ENCODE measurements at regions not wholly inside any gene's neighbourhood (a gene's known extent, or its start where the extent isn't known, plus 50 kb on each side); places are given as distances from the start of the nearest gene placed in this dataset.
A peak's percentile ranks its signal among the peaks of the same experiment; 100 is the strongest.

GRCh38 chr5:108681079-108681921, 66.4 kb upstream of the FER start:
- no peaks in the 10 kb centered on the region for H3K36me3 ChIP-seq (replicated peaks)
- H3K27ac ChIP-seq = no peak overlapping the region
- in situ Hi-C loops (cut with HindIII; ENCODE audit: low pct_ligation_motif_present, low sequenced_read_pairs) = no loop called here
- TF ChIP-seq CTCF (IDR thresholded peaks at IDR 0.05; ENCODE audit: low read depth, low read length, missing control alignments) = peak; percentile 83
- no peaks in the 10 kb centered on the region for H3K27me3 ChIP-seq (replicated peaks)
- peak; percentile 71 for DNase-seq
- H3K4me3 ChIP-seq (ENCODE audit: low read depth, low read length) = no peak overlapping the region

GRCh38 chr5:108678091-108678490, 69.6 kb upstream of the FER start:
- H3K36me3 ChIP-seq (replicated peaks) = no peaks in the 10 kb centered on the region
- H3K4me3 ChIP-seq (ENCODE audit: low read depth, low read length) = no peak overlapping the region
- H3K27ac ChIP-seq = no peak overlapping the region
- DNase-seq = no peak
- in situ Hi-C loops (cut with HindIII; ENCODE audit: low pct_ligation_motif_present, low sequenced_read_pairs) = no loop called here
- H3K27me3 ChIP-seq (replicated peaks) = no peaks in the 10 kb centered on the region
- no peak for TF ChIP-seq CTCF (IDR thresholded peaks at IDR 0.05; ENCODE audit: low read depth, low read length, missing control alignments)

GRCh38 chr5:108675736-108676135, 72.0 kb upstream of the FER start:
- H3K27ac ChIP-seq = no peak overlapping the region
- TF ChIP-seq CTCF (IDR thresholded peaks at IDR 0.05; ENCODE audit: low read depth, low read length, missing control alignments) = no peak
- no peaks in the 10 kb centered on the region for H3K36me3 ChIP-seq (replicated peaks)
- no peak for DNase-seq
- H3K27me3 ChIP-seq (replicated peaks) = no peaks in the 10 kb centered on the region
- in situ Hi-C loops (cut with HindIII; ENCODE audit: low pct_ligation_motif_present, low sequenced_read_pairs) = no loop called here
- no peak overlapping the region for H3K4me3 ChIP-seq (ENCODE audit: low read depth, low read length)

- in situ Hi-C loops (cut with HindIII; ENCODE audit: low pct_ligation_motif_present, low sequenced_read_pairs) = no loop called here
- no peak for TF ChIP-seq CTCF (IDR thresholded peaks at IDR 0.05; ENCODE audit: low read depth, low read length, missing control alignments)
- H3K4me3 ChIP-seq (ENCODE audit: low read depth, low read length) = no peak overlapping the region
These were observed 75.1 kb upstream of the FER start for GRCh38 chr5:108672639-108673038.

GRCh38 chr5:108670591-108671289, 77.0 kb upstream of the FER start:
- Histone ChIP-seq H3K4me3 (ENCODE audit: low read depth, low read length) (no peak overlapping the region), H3K27me3 (replicated peaks) (no peaks in the 10 kb centered on the region), H3K36me3 (replicated peaks) (no peaks in the 10 kb centered on the region), H3K27ac (no peak overlapping the region)
- no peak for DNase-seq
- TF ChIP-seq CTCF (IDR thresholded peaks at IDR 0.05; ENCODE audit: low read depth, low read length, missing control alignments) = no peak
- in situ Hi-C loops (cut with HindIII; ENCODE audit: low pct_ligation_motif_present, low sequenced_read_pairs) = no loop called here

More at GRCh38 chr5:108672639-108673038, 75.1 kb upstream of the FER start:
- Histone ChIP-seq H3K27ac (no peak overlapping the region), H3K27me3 (replicated peaks) (no peaks in the 10 kb centered on the region), H3K36me3 (replicated peaks) (no peaks in the 10 kb centered on the region)
- no peak for DNase-seq

All from brain microvascular endothelial cell (primary cell).